Stimulated activated naive CD8-positive, alpha-beta T cell treated with anti-CD3 and anti-CD28 coated beads, Interleukin-15, Interleukin-2, amounts not matched to agents 100 ng/mL and 50 ng/mL, for 24 hours (primary cell): ENCODE measurements at regions not wholly inside any gene's neighbourhood (a gene's known extent, or its start where the extent isn't known, plus 50 kb on each side); places are given as distances from the start of the nearest gene placed in this dataset.
"Not testable (repeated sequence)": the region's sequence is repeated elsewhere in the genome, so short reads cannot be mapped to it uniquely, and the experiment has no call there.

ENCODE experiments used
- H3K27ac Mint-ChIP-seq: one replicate; pipeline ENCODE4 v1.8.0; 2021; ENCODE audit warnings: mild to moderate bottlenecking, mixed read lengths
- H3K27me3 Mint-ChIP-seq: one replicate; pipeline ENCODE4 v1.8.0; 2021; ENCODE audit warnings: mixed read lengths
- H3K36me3 Mint-ChIP-seq: one replicate; pipeline ENCODE4 v1.8.0; 2021; ENCODE audit warnings: low read depth, mixed read lengths
- H3K4me1 Mint-ChIP-seq: one replicate; pipeline ENCODE4 v1.8.0; 2021; ENCODE audit warnings: low read depth, mixed read lengths
- H3K4me3 Mint-ChIP-seq: one replicate; pipeline ENCODE4 v1.8.0; 2021; ENCODE audit warnings: mild to moderate bottlenecking, mixed read lengths
- H3K9me3 Mint-ChIP-seq: one replicate; pipeline ENCODE4 v1.8.0; 2021; ENCODE audit warnings: mixed read lengths

DNA sequence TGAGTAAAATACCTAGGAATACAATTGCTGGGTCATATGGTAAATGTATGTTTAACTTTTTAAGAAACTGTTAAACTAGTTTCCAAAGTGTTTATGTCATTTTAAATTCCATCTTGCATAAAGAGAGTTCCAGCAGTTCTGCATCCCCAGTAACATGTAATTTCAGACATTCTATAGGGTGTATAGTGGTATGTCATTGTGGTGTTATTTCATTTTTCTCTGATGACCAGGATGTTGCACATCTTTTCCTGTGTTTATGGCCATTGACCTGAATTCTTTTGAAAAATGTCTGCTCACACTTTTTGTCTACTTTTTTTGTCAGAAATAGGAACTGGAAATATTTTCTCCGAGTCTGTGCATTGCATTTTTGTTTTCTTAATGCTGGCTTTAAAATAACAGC lies 128.9 kb downstream of the TMEM200A start:
- Mint-ChIP-seq H3K27ac (no peak overlapping the region), H3K27me3 (no peaks in the 10 kb centered on the region), H3K9me3 (no peaks in the 10 kb centered on the region), H3K36me3 (no peaks in the 10 kb centered on the region), H3K4me3 (no peak overlapping the region), H3K4me1 (no peaks in the 10 kb centered on the region)

DNA sequence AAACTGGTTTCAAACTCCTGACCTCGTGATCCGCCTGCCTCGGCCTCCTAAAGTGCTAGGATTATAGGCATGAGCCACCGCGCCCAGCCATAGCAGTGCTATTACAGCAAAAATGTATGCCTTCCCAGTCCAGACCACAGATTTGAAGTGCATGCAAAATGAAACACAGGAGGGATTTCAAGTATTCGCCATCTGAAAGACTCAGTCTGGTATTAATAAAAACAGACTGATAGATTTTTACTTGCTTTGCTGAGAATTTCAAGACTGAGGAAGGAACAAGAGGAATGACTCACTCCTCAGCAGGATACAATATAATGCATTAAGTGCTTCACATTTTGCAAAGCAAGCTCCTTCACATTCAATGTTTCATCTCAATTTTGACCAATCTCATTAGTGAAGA lies 134.9 kb downstream of the TMEM200A start:
- H3K27ac Mint-ChIP-seq = no peak overlapping the region
- no peaks in the 10 kb centered on the region for H3K36me3 Mint-ChIP-seq
- no peak overlapping the region for H3K4me3 Mint-ChIP-seq
- no peaks in the 10 kb centered on the region for H3K27me3 Mint-ChIP-seq
- peaks cover 6% of the 10 kb centered on the region for H3K4me1 Mint-ChIP-seq
- no peaks in the 10 kb centered on the region for H3K9me3 Mint-ChIP-seq

DNA sequence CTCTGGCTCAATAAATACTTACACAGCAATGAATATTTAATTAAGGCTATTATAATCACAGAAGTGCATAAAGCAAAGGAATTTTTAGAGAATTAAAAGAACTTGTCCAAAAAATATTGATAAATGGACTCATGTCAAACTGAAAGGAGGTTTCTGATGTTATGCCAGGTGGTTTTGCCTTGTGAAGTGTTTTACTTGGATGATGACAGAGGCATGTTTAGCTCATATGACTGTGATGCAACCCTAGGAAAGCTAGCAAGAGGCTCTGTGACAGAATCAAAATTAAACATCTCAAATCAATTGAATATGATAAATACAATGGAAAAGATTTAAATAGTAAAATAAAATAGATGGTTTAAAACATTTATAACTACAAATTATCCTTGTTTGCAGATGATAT lies 137.3 kb downstream of the TMEM200A start:
- Mint-ChIP-seq H3K36me3 (no peaks in the 10 kb centered on the region), H3K9me3 (no peaks in the 10 kb centered on the region), H3K27ac (no peak overlapping the region), H3K4me1 (peaks cover 18% of the 10 kb centered on the region), H3K27me3 (no peaks in the 10 kb centered on the region), H3K4me3 (no peak overlapping the region)

- no peak overlapping the region for H3K4me3 Mint-ChIP-seq
- no peak overlapping the region for H3K27ac Mint-ChIP-seq
- H3K36me3 Mint-ChIP-seq = no peaks in the 10 kb centered on the region
- H3K9me3 Mint-ChIP-seq = no peaks in the 10 kb centered on the region
- H3K4me1 Mint-ChIP-seq = peaks cover 23% of the 10 kb centered on the region
- H3K27me3 Mint-ChIP-seq = no peaks in the 10 kb centered on the region
Measured at GRCh38 chr6:130505808-130506598, 140.2 kb downstream of the TMEM200A start.

GRCh38 chr6:130507005-130507665 lies 141.3 kb downstream of the TMEM200A start:
- not testable (repeated sequence) for H3K4me3 Mint-ChIP-seq, H3K36me3 Mint-ChIP-seq, H3K27me3 Mint-ChIP-seq, H3K9me3 Mint-ChIP-seq
- peaks cover 25% of the 10 kb centered on the region for H3K4me1 Mint-ChIP-seq
- H3K27ac Mint-ChIP-seq = peak overlapping the region; percentile 69

DNA sequence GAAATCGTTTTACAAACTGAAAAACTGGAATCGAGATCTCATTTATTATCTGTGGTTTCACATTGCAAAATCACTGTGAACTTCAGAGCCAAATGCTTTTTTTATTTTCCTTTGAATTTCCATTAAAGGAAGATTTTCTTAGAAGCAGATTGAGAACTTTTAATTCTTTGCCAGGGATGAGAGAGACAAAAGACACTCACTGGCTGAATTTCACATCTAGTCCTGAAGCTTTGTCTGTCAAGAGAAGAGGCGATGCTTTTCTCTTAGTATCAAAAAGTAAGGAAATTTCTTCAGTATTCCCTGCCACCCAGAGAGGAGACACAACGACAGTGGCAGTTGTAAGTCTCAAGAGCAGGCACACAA lies 141.8 kb downstream of the TMEM200A start:
- H3K36me3 Mint-ChIP-seq = no peaks in the 10 kb centered on the region
- H3K4me3 Mint-ChIP-seq = no peak overlapping the region
- peaks cover 28% of the 10 kb centered on the region for H3K4me1 Mint-ChIP-seq
- no peak overlapping the region for H3K27ac Mint-ChIP-seq
- H3K9me3 Mint-ChIP-seq = no peaks in the 10 kb centered on the region
- no peaks in the 10 kb centered on the region for H3K27me3 Mint-ChIP-seq

GRCh38 chr6:130513770-130514169 lies 148.0 kb downstream of the TMEM200A start:
- peaks cover 10% of the 10 kb centered on the region for H3K36me3 Mint-ChIP-seq
- H3K4me3 Mint-ChIP-seq = peak overlapping the region; percentile 20
- peaks cover 20% of the 10 kb centered on the region for H3K9me3 Mint-ChIP-seq
- no peaks in the 10 kb centered on the region for H3K27me3 Mint-ChIP-seq
- H3K27ac Mint-ChIP-seq = peak overlapping the region; percentile 42
- H3K4me1 Mint-ChIP-seq = peaks cover 70% of the 10 kb centered on the region

- H3K36me3 Mint-ChIP-seq = peaks cover 10% of the 10 kb centered on the region
- peaks cover 20% of the 10 kb centered on the region for H3K9me3 Mint-ChIP-seq
- no peaks in the 10 kb centered on the region for H3K27me3 Mint-ChIP-seq
- H3K4me1 Mint-ChIP-seq = peaks cover 70% of the 10 kb centered on the region
- H3K27ac Mint-ChIP-seq = peak overlapping the region; percentile 76
- no peak overlapping the region for H3K4me3 Mint-ChIP-seq
Measured at GRCh38 chr6:130514712-130515111, 148.9 kb downstream of the TMEM200A start.

- peaks cover 20% of the 10 kb centered on the region for H3K9me3 Mint-ChIP-seq
- peaks cover 10% of the 10 kb centered on the region for H3K36me3 Mint-ChIP-seq
- peak overlapping the region; percentile 76 for H3K27ac Mint-ChIP-seq
- peaks cover 70% of the 10 kb centered on the region for H3K4me1 Mint-ChIP-seq
- no peak overlapping the region for H3K4me3 Mint-ChIP-seq
- no peaks in the 10 kb centered on the region for H3K27me3 Mint-ChIP-seq
Measured at GRCh38 chr6:130515306-130515705, 149.5 kb downstream of the TMEM200A start.

DNA sequence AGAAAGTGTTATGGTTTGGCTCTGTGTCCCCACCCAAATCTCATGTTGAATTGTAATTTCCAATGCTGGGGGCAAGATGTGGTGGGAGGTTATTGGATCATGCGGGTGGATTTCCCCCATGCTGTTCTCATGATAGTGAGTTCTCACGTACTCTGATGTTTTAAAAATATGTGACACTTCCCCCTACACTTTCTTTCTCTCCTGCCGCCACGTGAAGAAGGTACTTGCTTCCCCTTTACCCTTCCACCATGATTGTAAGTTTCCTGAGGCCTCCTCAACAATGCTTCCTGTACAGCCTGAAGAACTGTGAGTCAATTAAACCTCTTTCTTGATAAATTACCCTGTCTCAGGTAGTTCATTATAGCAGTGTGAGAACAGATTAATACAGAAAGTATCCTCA lies 150.8 kb downstream of the TMEM200A start:
- H3K27me3 Mint-ChIP-seq = no peaks in the 10 kb centered on the region
- H3K4me3 Mint-ChIP-seq = no peak overlapping the region
- peaks cover 27% of the 10 kb centered on the region for H3K9me3 Mint-ChIP-seq
- peaks cover 64% of the 10 kb centered on the region for H3K4me1 Mint-ChIP-seq
- H3K36me3 Mint-ChIP-seq = peaks cover 10% of the 10 kb centered on the region
- H3K27ac Mint-ChIP-seq = peak overlapping the region; percentile 45

GRCh38 chr6:130517444-130517931 lies 151.7 kb downstream of the TMEM200A start:
- Mint-ChIP-seq H3K9me3 (peaks cover 27% of the 10 kb centered on the region), H3K4me1 (peaks cover 56% of the 10 kb centered on the region), H3K27ac (peak overlapping the region; percentile 45), H3K4me3 (no peak overlapping the region), H3K27me3 (no peaks in the 10 kb centered on the region), H3K36me3 (peaks cover 10% of the 10 kb centered on the region)

GRCh38 chr6:130518588-130518987 lies 152.8 kb downstream of the TMEM200A start:
- peaks cover 45% of the 10 kb centered on the region for H3K4me1 Mint-ChIP-seq
- H3K27ac Mint-ChIP-seq = peak overlapping the region; percentile 8
- H3K9me3 Mint-ChIP-seq = peaks cover 27% of the 10 kb centered on the region
- H3K27me3 Mint-ChIP-seq = no peaks in the 10 kb centered on the region
- H3K4me3 Mint-ChIP-seq = no peak overlapping the region
- peaks cover 10% of the 10 kb centered on the region for H3K36me3 Mint-ChIP-seq

DNA sequence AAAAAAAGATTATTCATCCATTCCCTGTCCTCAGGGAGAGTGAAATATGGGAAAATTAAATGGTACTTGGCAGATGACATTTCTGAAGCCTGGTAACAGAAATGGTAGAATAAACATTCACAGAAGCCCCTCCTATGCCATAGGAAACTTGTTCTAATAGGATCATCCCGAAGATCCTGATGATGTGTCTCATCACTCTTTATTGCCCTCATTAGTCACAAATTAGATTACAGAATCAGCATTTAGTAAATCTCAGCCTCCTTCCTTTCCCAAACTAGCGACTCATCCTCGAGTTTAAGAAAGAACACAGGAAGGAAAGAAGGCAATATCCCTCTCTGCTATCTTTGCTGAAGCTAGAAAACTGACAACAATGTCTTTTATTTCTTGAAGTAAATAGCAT lies 154.4 kb downstream of the TMEM200A start:
- H3K27ac Mint-ChIP-seq = no peak overlapping the region
- no peaks in the 10 kb centered on the region for H3K27me3 Mint-ChIP-seq
- peaks cover 22% of the 10 kb centered on the region for H3K9me3 Mint-ChIP-seq
- H3K4me3 Mint-ChIP-seq = no peak overlapping the region
- peaks cover 7% of the 10 kb centered on the region for H3K36me3 Mint-ChIP-seq
- H3K4me1 Mint-ChIP-seq = peaks cover 43% of the 10 kb centered on the region

GRCh38 chr6:130520801-130521200 lies 155.0 kb downstream of the TMEM200A start:
- H3K9me3 Mint-ChIP-seq = peaks cover 22% of the 10 kb centered on the region
- H3K4me3 Mint-ChIP-seq = no peak overlapping the region
- H3K4me1 Mint-ChIP-seq = peaks cover 44% of the 10 kb centered on the region
- peaks cover 7% of the 10 kb centered on the region for H3K36me3 Mint-ChIP-seq
- H3K27me3 Mint-ChIP-seq = no peaks in the 10 kb centered on the region
- peak overlapping the region; percentile 39 for H3K27ac Mint-ChIP-seq

GRCh38 chr6:130524552-130524951 lies 158.7 kb downstream of the TMEM200A start:
- H3K9me3 Mint-ChIP-seq = peaks cover 10% of the 10 kb centered on the region
- no peaks in the 10 kb centered on the region for H3K36me3 Mint-ChIP-seq
- no peaks in the 10 kb centered on the region for H3K27me3 Mint-ChIP-seq
- H3K4me1 Mint-ChIP-seq = peaks cover 28% of the 10 kb centered on the region
- no peak overlapping the region for H3K4me3 Mint-ChIP-seq
- no peak overlapping the region for H3K27ac Mint-ChIP-seq
